Esophagus muscularis mucosa (tissue), 4 donors: ENCODE measurements at regions not wholly inside any gene's neighbourhood (a gene's known extent, or its start where the extent isn't known, plus 50 kb on each side); places are given as distances from the start of the nearest gene placed in this dataset.

Experiments used
- DNase-seq: peaks from one replicate; pipeline ENCODE4 v3.0.0-alpha.2; 2017; ENCODE audit errors: extremely low spot score
- H3K27ac ChIP-seq, 4 donors: fragments of 200-600 bp; sonication (generic); replicated peaks in 1 of 4; 1 replicate in 3 of 4; 2 replicates in 1 of 4; pipeline ENCODE4 v1.5.1; 2016 to 2019; ENCODE audit warnings: mild to moderate bottlenecking in 1 of 4
- H3K27me3 ChIP-seq, 4 donors: fragments of 200-600 bp; sonication (generic); one replicate each; pipeline versions ENCODE4 v1.5.1 to v1.6.0; 2016 to 2019
- H3K36me3 ChIP-seq, 4 donors: fragments of 200-600 bp; sonication (generic); one replicate each; pipeline ENCODE4 v1.5.1; 2016 to 2019
- H3K4me1 ChIP-seq, 4 donors: fragments of 200-600 bp; sonication (generic); one replicate each; pipeline ENCODE4 v1.5.1; 2016 to 2019
- H3K4me3 ChIP-seq, 4 donors: fragments of 200-600 bp; sonication (generic); 1 replicate in 2 of 4; 2 replicates in 2 of 4; pipeline ENCODE4 v1.5.1; 2016 to 2019; ENCODE audit warnings: mild to moderate bottlenecking in 4 of 4, moderate library complexity in 1 of 4
- H3K9me3 ChIP-seq, 4 donors: fragments of 200-600 bp; sonication (generic); 1 replicate in 3 of 4; 2 replicates in 1 of 4; pipeline ENCODE4 v1.5.1; 2016 to 2019
- CTCF ChIP-seq, 3 experiments: fragments of 200-600 bp in 2 of 3; fragments of 450-650 bp in 1 of 3; sonication (generic) in 2 of 3; IDR thresholded peaks; one replicate each; pipeline ENCODE4 v1.5.1; 2017 to 2019; ENCODE audit warnings: antibody characterized with exemption in 3 of 3, mild to moderate bottlenecking in 2 of 3, moderate library complexity in 1 of 3
- EP300 ChIP-seq: sonication (generic); formaldehyde crosslinking; IDR thresholded peaks from one replicate; pipeline ENCODE4 v1.6.1; 2017; ENCODE audit warnings: antibody characterized with exemption
- POLR2A ChIP-seq: fragments of 450-650 bp; IDR thresholded peaks from one replicate; pipeline ENCODE4 v1.6.1; 2017; ENCODE audit warnings: antibody characterized with exemption, moderate library complexity, mild to moderate bottlenecking, low read depth
- POLR2AphosphoS5 ChIP-seq, 2 donors: sonication (generic); formaldehyde crosslinking; IDR thresholded peaks; one replicate each; pipeline ENCODE4 v1.6.1; 2017; ENCODE audit warnings: antibody characterized with exemption in 2 of 2
- WGBS: methylation state at CpG from one replicate; pipeline ENCODE4 v1.1.5; 2018; 5-methylcytosine and 5-hydroxymethylcytosine counted together
- intact Hi-C: fragments of 100-400 bp; cut with DNase I; formaldehyde crosslinking; loops from one replicate; pipeline ENCODE4 v1.15.1; 2023

GRCh38 chr5:174320051-174320450, 274.5 kb downstream of the NSG2 start:
- H3K27me3 ChIP-seq: peaks cover 0 to 65% (median 0%) of the 10 kb centered on the region in 4 donors
- H3K4me3 ChIP-seq: no peak overlapping the region
- H3K27ac ChIP-seq: no peak overlapping the region
- DNase-seq: no peak
- TF ChIP-seq EP300 (no peak), CTCF (IDR thresholded peaks at IDR 0.05) (no peak)
- H3K36me3 ChIP-seq: no peaks in the 10 kb centered on the region
- H3K9me3 ChIP-seq: no peaks in the 10 kb centered on the region
- intact Hi-C loops: no loop called here
- H3K4me1 ChIP-seq: no peaks in the 10 kb centered on the region
- 67% methylated on average over 6 of the region's 6 CpGs for WGBS

- H3K4me3 ChIP-seq: no peak overlapping the region
- no peaks in the 10 kb centered on the region for H3K4me1 ChIP-seq
- TF ChIP-seq POLR2A (no peak), POLR2AphosphoS5 (IDR thresholded peaks at IDR 0.05) (no peak), EP300 (no peak), CTCF (IDR thresholded peaks at IDR 0.05) (no peak)
- no peak overlapping the region for H3K27ac ChIP-seq
- no peaks in the 10 kb centered on the region for H3K9me3 ChIP-seq
- no peaks in the 10 kb centered on the region for H3K36me3 ChIP-seq
- peaks cover 0 to 67% (median 2%) of the 10 kb centered on the region in 4 donors for H3K27me3 ChIP-seq
- DNase-seq: no peak
- intact Hi-C loops: no loop called here
- 21% methylated on average over 4 of the region's 4 CpGs for WGBS
Measured at GRCh38 chr5:174323878-174324281, 278.4 kb downstream of the NSG2 start.

DNA sequence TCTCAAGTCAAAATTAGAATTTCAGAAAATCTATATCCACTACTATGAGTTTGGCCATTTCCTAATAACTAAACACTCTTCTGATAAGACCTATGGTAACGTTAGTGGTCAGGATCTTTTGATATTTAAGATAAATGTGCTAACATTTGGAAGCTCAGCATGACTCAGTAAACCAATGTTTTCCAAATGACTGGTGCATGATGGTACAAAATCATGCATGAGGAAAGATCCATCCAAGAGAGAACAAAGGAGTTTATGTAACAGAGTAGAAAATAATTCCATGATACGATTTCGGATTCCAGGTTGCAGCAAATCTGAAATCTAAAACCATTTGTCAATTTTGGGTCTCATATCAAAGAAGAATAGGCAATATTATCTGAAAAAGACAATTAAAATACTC, 279.2 kb downstream of the NSG2 start:
- Histone ChIP-seq H3K4me3 (no peak overlapping the region), H3K36me3 (no peaks in the 10 kb centered on the region), H3K27ac (no peak overlapping the region), H3K9me3 (no peaks in the 10 kb centered on the region), H3K4me1 (no peaks in the 10 kb centered on the region), H3K27me3 (peaks cover 0 to 65% (median 2%) of the 10 kb centered on the region in 4 donors)
- TF ChIP-seq CTCF (IDR thresholded peaks at IDR 0.05) (no peak), POLR2A (no peak)
- DNase-seq: no peak
- intact Hi-C loops: loop anchor here (5.0 kb wide), 1 partner anchor 413 kb away; no protein-coding TSS in a partner anchor
- WGBS: 75% methylated on average over 3 of the region's 3 CpGs

GRCh38 chr5:174325431-174325830, 279.9 kb downstream of the NSG2 start:
- Histone ChIP-seq H3K4me3 (no peak overlapping the region), H3K27me3 (peaks cover 0 to 61% (median 2%) of the 10 kb centered on the region in 4 donors), H3K36me3 (no peaks in the 10 kb centered on the region), H3K27ac (no peak overlapping the region), H3K9me3 (no peaks in the 10 kb centered on the region), H3K4me1 (no peaks in the 10 kb centered on the region)
- intact Hi-C loops: loop anchor here (5.0 kb wide), 1 partner anchor 412 kb away; no protein-coding TSS in a partner anchor
- WGBS: 72% methylated on average over 7 of the region's 7 CpGs
- TF ChIP-seq POLR2A (no peak), POLR2AphosphoS5 (IDR thresholded peaks at IDR 0.05) (no peak), EP300 (no peak), CTCF (IDR thresholded peaks at IDR 0.05) (no peak)
- DNase-seq: no peak

DNA sequence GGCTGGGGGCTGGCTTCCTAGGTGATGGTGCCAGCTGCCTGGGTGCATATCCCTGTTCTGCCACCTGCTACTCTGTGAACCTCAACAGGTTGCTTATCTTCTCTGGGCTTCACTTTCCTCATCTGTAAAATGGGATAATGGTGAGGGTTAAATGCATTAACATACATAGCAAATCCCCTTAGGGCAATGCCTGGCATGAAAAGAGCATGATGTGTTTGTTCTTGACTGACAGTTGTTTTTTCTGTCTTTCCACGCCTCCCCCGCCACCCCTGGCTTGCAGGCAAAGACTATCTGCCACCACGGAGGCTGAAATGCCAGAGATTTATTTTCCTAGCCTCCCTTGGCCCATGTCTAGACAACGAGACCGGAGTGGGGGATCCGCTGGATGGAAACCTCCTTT, 280.5 kb downstream of the NSG2 start:
- intact Hi-C loops: loop anchor here (5.0 kb wide), 1 partner anchor 411 kb away; no protein-coding TSS in a partner anchor
- H3K27me3 ChIP-seq: peaks cover 0 to 58% (median 2%) of the 10 kb centered on the region in 4 donors
- WGBS: 49% methylated on average over 5 of the region's 6 CpGs

More for the DNA sequence above, 280.5 kb downstream of the NSG2 start:
- no peaks in the 10 kb centered on the region for H3K9me3 ChIP-seq
- H3K36me3 ChIP-seq: no peaks in the 10 kb centered on the region
- H3K27ac ChIP-seq: no peak overlapping the region
- no peak for TF ChIP-seq POLR2A
- no peak for TF ChIP-seq POLR2AphosphoS5 (IDR thresholded peaks at IDR 0.05)
- TF ChIP-seq CTCF (IDR thresholded peaks at IDR 0.05): no peak
- no peak for TF ChIP-seq EP300
- H3K4me1 ChIP-seq: no peaks in the 10 kb centered on the region
- no peak for DNase-seq
- H3K4me3 ChIP-seq: no peak overlapping the region
